Gastrocnemius medialis (tissue), 4 donors: ENCODE measurements at regions not wholly inside any gene's neighbourhood (a gene's known extent, or its start where the extent isn't known, plus 50 kb on each side); places are given as distances from the start of the nearest gene placed in this dataset.

ENCODE experiments used
- ATAC-seq, 2 donors: fragments of 150-250 bp; one replicate each; pipeline ENCODE4 v1.9.1; 2016
- DNase-seq, 2 donors: peaks; one replicate each; pipeline ENCODE4 v3.0.0-alpha.2; 2019
- H3K27ac ChIP-seq, 4 donors: fragments of 200-600 bp; sonication (generic); 1 replicate in 1 of 4; 2 replicates in 3 of 4; pipeline ENCODE4 v1.5.1; 2016 to 2018; ENCODE audit warnings: mild to moderate bottlenecking in 2 of 4, moderate library complexity in 1 of 4
- H3K27me3 ChIP-seq, 3 donors: fragments of 200-600 bp; sonication (generic) in 2 of 3; 1 replicate in 1 of 3; 2 replicates in 2 of 3; pipeline versions ENCODE4 v1.5.1 to v1.6.0; 2016 to 2019; ENCODE audit warnings: mild to moderate bottlenecking in 1 of 3, moderate library complexity in 1 of 3
- H3K36me3 ChIP-seq, 2 donors: fragments of 200-600 bp; sonication (generic) in 1 of 2; one replicate each; pipeline ENCODE4 v1.5.1; 2017 to 2018
- H3K4me1 ChIP-seq, 2 donors: fragments of 200-600 bp; sonication (generic) in 1 of 2; one replicate each; pipeline ENCODE4 v1.5.1; 2016 to 2017; ENCODE audit warnings: mild to moderate bottlenecking in 2 of 2
- H3K4me3 ChIP-seq, 4 donors: fragments of 200-600 bp; sonication (generic) in 3 of 4; 1 replicate in 1 of 4; 2 replicates in 3 of 4; pipeline ENCODE4 v1.5.1; 2016 to 2019; ENCODE audit warnings: mild to moderate bottlenecking in 2 of 4
- H3K9me3 ChIP-seq, 3 donors: fragments of 200-600 bp; sonication (generic) in 2 of 3; 1 replicate in 1 of 3; 2 replicates in 2 of 3; pipeline ENCODE4 v1.5.1; 2016 to 2019
- POLR2A ChIP-seq, 2 donors: fragments of 450-650 bp; IDR thresholded peaks; one replicate each; pipeline ENCODE4 v1.6.1; 2017; ENCODE audit warnings: antibody characterized with exemption in 2 of 2, mild to moderate bottlenecking in 2 of 2, moderate library complexity in 2 of 2
- in situ Hi-C, 4 donors: fragments of 200-750 bp; cut with MboI; loops; one replicate each; pipeline versions ENCODE4 v1.15.0 to v1.8.0; 2017; ENCODE audit warnings: low sequenced_read_pairs in 4 of 4
- intact Hi-C: fragments of 100-400 bp; cut with DNase I; formaldehyde crosslinking; loops from one replicate; pipeline ENCODE4 v1.15.1; 2023; ENCODE audit warnings: low total_unique reads
- TF ChIP-seq, protein P1 (sequence below), 5 experiments: fragments of 450-650 bp in 3 of 5; fragments of 200-600 bp in 2 of 5; sonication (generic) in 2 of 5; IDR thresholded peaks in 4 of 5; conservative IDR thresholded peaks in 1 of 5; 1 replicate in 4 of 5; 2 replicates in 1 of 5; pipeline ENCODE4 v1.5.1; 2016 to 2019; ENCODE audit warnings: antibody characterized with exemption in 5 of 5, mild to moderate bottlenecking in 3 of 5, moderate library complexity in 3 of 5

DNA sequence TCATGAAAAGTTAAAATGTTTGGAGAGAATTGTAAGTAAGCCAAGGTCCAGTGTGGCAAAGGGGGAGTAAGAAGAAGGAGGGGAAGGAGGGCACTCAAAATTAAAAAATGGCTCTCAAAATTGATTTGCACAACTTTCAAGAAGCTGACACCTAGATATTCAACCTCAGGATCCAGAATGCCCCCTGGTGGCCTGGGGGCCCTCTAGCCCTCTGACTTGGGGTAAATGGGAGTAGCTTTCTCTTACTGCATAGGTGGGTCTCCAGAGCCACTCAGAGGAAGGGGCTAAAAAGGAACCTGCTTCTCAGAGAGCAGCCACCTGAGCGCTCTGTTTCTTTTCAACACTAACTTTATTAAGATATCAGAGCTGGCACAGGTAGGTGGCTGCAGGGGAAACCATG, 968.5 kb downstream of the BCL11A start:
- TF ChIP-seq, protein P1, sequence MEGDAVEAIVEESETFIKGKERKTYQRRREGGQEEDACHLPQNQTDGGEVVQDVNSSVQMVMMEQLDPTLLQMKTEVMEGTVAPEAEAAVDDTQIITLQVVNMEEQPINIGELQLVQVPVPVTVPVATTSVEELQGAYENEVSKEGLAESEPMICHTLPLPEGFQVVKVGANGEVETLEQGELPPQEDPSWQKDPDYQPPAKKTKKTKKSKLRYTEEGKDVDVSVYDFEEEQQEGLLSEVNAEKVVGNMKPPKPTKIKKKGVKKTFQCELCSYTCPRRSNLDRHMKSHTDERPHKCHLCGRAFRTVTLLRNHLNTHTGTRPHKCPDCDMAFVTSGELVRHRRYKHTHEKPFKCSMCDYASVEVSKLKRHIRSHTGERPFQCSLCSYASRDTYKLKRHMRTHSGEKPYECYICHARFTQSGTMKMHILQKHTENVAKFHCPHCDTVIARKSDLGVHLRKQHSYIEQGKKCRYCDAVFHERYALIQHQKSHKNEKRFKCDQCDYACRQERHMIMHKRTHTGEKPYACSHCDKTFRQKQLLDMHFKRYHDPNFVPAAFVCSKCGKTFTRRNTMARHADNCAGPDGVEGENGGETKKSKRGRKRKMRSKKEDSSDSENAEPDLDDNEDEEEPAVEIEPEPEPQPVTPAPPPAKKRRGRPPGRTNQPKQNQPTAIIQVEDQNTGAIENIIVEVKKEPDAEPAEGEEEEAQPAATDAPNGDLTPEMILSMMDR (IDR thresholded peaks at IDR 0.05 in 4 of 5, conservative IDR thresholded peaks at IDR 0.05 in 1 of 5), result no peak
- no peak for TF ChIP-seq POLR2A (IDR thresholded peaks at IDR 0.05)
- no peak for ATAC-seq
- H3K9me3 ChIP-seq, result no peaks in the 10 kb centered on the region
- intact Hi-C loops (no loop called here), in situ Hi-C loops (no loop called here)
- no peaks in the 10 kb centered on the region for H3K4me1 ChIP-seq
- DNase-seq, result no peak
- no peaks in the 10 kb centered on the region for H3K36me3 ChIP-seq
- H3K27me3 ChIP-seq, result no peaks in the 10 kb centered on the region
- no peak overlapping the region for H3K27ac ChIP-seq
- no peak overlapping the region for H3K4me3 ChIP-seq

DNA sequence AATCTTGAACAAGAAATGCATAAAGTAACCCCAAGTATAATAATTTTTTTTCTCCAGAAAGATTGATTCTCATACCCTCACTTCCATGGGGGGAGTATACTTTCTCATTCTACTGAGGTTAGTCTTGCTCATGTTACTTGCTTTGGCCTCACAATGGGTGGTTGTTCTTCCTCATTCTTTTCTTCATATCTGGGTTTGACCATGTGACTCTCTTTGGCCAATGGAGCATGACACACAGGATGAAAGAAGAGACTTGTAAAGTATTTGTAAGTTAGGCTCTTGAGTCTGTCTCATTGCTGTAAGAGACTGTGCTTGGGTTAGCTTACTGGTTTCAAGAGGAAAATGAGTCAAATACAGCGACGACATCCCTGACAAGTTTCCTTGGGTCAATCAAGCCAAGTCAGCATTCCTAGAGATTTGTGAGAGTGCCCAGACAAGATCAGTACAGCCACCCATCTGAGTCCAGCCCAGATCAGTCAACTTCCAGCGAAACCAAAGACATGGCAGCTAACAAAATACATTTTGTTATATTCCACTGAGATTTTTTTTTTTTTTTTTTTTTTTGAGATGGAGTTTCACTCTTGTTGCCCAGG, 970.2 kb downstream of the BCL11A start:
- no peak overlapping the region for H3K27ac ChIP-seq
- no peaks in the 10 kb centered on the region for H3K4me1 ChIP-seq
- no peaks in the 10 kb centered on the region for H3K27me3 ChIP-seq
- in situ Hi-C loops (no loop called here), intact Hi-C loops (no loop called here)
- no peaks in the 10 kb centered on the region for H3K36me3 ChIP-seq
- DNase-seq (no peak), ATAC-seq (no peak)
- no peaks in the 10 kb centered on the region for H3K9me3 ChIP-seq
- no peak overlapping the region for H3K4me3 ChIP-seq
- TF ChIP-seq, protein P1 (IDR thresholded peaks at IDR 0.05 in 4 of 5, conservative IDR thresholded peaks at IDR 0.05 in 1 of 5), result no peak
- no peak for TF ChIP-seq POLR2A (IDR thresholded peaks at IDR 0.05)

DNA sequence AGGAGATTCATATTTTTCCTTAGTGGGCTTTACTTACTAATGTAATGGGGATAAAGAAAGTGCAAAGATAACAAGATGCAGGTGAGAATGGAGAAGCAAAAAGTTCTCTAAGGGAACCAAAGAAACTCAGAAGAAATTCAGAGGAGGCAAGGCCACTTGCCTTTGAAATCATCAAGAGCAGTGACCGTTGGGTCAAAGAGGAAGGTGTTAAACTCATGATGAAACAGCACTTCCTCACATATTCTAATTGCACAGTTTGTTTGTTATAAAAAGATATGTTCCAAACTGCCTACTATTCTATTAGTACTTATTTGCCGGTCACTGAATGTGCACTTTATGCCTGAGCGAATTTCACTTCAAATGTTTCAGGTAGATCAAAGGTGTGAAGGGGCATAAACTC, 975.1 kb downstream of the BCL11A start:
- no peak for ATAC-seq
- Histone ChIP-seq H3K27me3 (no peaks in the 10 kb centered on the region), H3K27ac (no peak overlapping the region), H3K36me3 (no peaks in the 10 kb centered on the region), H3K4me3 (no peak overlapping the region), H3K4me1 (no peaks in the 10 kb centered on the region), H3K9me3 (no peaks in the 10 kb centered on the region)
- DNase-seq, result no peak
- intact Hi-C loops, result no loop called here
- TF ChIP-seq POLR2A (IDR thresholded peaks at IDR 0.05), result no peak
- TF ChIP-seq, protein P1 (IDR thresholded peaks at IDR 0.05 in 4 of 5, conservative IDR thresholded peaks at IDR 0.05 in 1 of 5), result no peak
- in situ Hi-C loops, result no loop called here

DNA sequence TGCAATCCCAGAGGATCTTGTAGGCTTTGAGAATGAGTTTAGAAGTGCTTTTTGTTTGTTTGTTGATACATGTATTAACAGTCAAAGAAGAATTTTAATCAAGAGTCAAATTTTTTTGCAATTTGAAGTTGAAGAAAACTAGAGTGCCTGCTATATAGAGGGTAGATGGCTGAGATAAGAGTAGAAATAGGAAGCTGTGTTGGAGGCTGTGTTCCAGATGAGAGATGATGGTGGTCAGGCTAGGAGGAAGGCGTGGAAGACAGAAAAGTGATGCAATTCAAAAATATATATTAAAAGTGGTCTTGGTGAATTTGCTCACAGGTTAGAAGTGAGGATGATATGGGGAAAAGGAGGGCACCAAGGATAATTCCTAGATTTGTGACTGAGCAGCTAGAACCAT, 978.3 kb downstream of the BCL11A start:
- no peak overlapping the region for H3K27ac ChIP-seq
- TF ChIP-seq, protein P1 (IDR thresholded peaks at IDR 0.05 in 4 of 5, conservative IDR thresholded peaks at IDR 0.05 in 1 of 5), result no peak
- TF ChIP-seq POLR2A (IDR thresholded peaks at IDR 0.05), result no peak
- intact Hi-C loops (no loop called here), in situ Hi-C loops (no loop called here)
- ATAC-seq, result no peak
- H3K9me3 ChIP-seq, result no peaks in the 10 kb centered on the region
- H3K4me1 ChIP-seq, result no peaks in the 10 kb centered on the region
- no peak for DNase-seq
- no peak overlapping the region for H3K4me3 ChIP-seq
- no peaks in the 10 kb centered on the region for H3K27me3 ChIP-seq
- no peaks in the 10 kb centered on the region for H3K36me3 ChIP-seq

DNA sequence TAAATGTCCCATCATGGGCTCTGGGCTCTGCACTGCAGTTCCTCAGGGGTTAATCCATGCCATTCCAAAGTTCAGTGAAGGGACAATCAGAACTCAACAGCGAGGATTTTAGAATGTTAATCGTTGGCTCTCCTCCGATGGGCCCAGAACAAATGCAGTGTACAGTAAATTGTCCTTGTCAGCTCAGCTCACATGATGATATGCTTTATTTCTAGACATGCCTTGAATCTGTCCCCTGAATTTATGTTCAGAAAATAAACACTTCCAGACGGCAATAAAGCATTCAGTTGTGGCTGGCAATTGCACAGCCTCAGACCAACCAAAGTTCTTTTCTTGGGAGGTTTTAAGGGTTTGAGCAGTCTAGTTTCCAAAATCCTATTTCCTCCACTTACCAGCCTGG, 981.2 kb downstream of the BCL11A start:
- TF ChIP-seq POLR2A (IDR thresholded peaks at IDR 0.05), result no peak
- TF ChIP-seq, protein P1 (IDR thresholded peaks at IDR 0.05 in 4 of 5, conservative IDR thresholded peaks at IDR 0.05 in 1 of 5), result no peak
- intact Hi-C loops, result no loop called here
- no peak overlapping the region for H3K4me3 ChIP-seq
- no peaks in the 10 kb centered on the region for H3K36me3 ChIP-seq
- no peak for DNase-seq
- peaks cover 2% of the 10 kb centered on the region in 2 donors for H3K4me1 ChIP-seq
- no peaks in the 10 kb centered on the region for H3K9me3 ChIP-seq
- in situ Hi-C loops, result no loop called here
- no peak for ATAC-seq
- H3K27me3 ChIP-seq, result no peaks in the 10 kb centered on the region
- H3K27ac ChIP-seq, result no peak overlapping the region
